ENCODE measurements at regions not wholly inside any gene's neighbourhood (a gene's known extent, or its start where the extent isn't known, plus 50 kb on each side); places are given as distances from the start of the nearest gene placed in this dataset.

DNA sequence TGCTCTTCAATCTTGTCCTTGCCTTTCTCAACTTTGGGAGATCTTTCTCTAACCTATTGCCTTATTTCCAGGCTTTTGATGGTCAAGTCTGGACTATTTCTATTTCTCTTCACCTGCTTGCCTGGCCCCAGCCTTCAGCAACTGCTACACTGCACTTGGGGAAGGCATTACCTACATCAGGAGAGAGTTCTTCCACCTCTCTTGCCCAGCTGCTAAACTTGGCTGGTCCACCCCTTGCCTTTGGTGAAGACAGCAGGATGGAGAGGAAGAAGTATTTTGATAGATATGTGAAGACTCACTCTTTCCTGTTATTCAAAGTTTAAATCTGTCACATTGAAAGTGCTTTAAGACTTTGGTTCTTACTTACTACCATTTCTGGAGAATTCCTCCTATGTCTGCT is 574.8 kb downstream of the ZPLD1 start:
- intact Hi-C loops (cut with micrococcal nuclease; ENCODE audit: unreplicated experiment), result no loop called here
- ChIA-PET POLR2A (no interaction called here), CTCF (no interaction called here)
- no peaks in the 10 kb centered on the region for H3K36me3 Mint-ChIP-seq (ENCODE audit: insufficient read depth, unreplicated experiment)
- no peaks in the 10 kb centered on the region for H3K36me3 ChIP-seq (ENCODE audit: control insufficient read depth, insufficient read depth, low read length)
- DNase-seq, result no peak
- H3K4me1 ChIP-seq, result no peaks in the 10 kb centered on the region
- no TSS peak for BruUV-seq (replicated peaks)
- H3K27me3 Mint-ChIP-seq (ENCODE audit: insufficient read depth, unreplicated experiment), result no peaks in the 10 kb centered on the region
- no peak overlapping the region for H3K4me3 Mint-ChIP-seq (ENCODE audit: unreplicated experiment)
- no peaks in the 10 kb centered on the region for H3K27me3 ChIP-seq (replicated peaks; ENCODE audit: control insufficient read depth, insufficient read depth, low read length)
- no peak overlapping the region for H3K27ac Mint-ChIP-seq (ENCODE audit: unreplicated experiment)
- no peaks in the 10 kb centered on the region for H3K9me3 ChIP-seq
- H3K9me3 Mint-ChIP-seq (ENCODE audit: unreplicated experiment), result no peaks in the 10 kb centered on the region
- no peak overlapping the region for H3K4me3 ChIP-seq (ENCODE audit: low read depth, low read length)
- TF ChIP-seq, protein P1, sequence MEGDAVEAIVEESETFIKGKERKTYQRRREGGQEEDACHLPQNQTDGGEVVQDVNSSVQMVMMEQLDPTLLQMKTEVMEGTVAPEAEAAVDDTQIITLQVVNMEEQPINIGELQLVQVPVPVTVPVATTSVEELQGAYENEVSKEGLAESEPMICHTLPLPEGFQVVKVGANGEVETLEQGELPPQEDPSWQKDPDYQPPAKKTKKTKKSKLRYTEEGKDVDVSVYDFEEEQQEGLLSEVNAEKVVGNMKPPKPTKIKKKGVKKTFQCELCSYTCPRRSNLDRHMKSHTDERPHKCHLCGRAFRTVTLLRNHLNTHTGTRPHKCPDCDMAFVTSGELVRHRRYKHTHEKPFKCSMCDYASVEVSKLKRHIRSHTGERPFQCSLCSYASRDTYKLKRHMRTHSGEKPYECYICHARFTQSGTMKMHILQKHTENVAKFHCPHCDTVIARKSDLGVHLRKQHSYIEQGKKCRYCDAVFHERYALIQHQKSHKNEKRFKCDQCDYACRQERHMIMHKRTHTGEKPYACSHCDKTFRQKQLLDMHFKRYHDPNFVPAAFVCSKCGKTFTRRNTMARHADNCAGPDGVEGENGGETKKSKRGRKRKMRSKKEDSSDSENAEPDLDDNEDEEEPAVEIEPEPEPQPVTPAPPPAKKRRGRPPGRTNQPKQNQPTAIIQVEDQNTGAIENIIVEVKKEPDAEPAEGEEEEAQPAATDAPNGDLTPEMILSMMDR (IDR thresholded peaks at IDR 0.05; ENCODE audit: insufficient read depth in 1 of 2, low read depth in 1 of 2, low read length in 1 of 2, severe bottlenecking in 1 of 2, unreplicated experiment in 1 of 2), result no peak
- no peaks in the 10 kb centered on the region for H3K4me1 Mint-ChIP-seq (ENCODE audit: low read depth, unreplicated experiment)

DNA sequence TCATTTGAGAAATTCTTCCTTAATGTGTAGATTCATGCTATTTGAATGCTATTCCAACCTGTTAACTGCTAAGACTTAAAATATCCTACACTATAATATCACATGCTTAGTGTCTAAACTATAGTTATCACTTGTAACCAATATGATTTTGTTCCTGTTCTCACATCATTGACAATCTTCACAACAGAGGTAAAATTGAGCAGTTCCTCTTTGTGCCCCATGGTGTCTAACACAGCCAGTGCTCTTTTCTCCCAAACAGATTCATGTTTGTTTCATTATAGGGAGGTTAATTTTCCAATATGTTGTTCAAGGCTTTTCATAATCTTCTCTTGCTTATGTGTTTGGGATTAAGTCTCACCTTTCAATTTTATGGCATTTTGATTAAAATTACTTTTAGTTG is 591.1 kb downstream of the ZPLD1 start:
- H3K9me3 ChIP-seq, result no peaks in the 10 kb centered on the region
- TF ChIP-seq, protein P1 (IDR thresholded peaks at IDR 0.05; ENCODE audit: insufficient read depth in 1 of 2, low read depth in 1 of 2, low read length in 1 of 2, severe bottlenecking in 1 of 2, unreplicated experiment in 1 of 2), result no peak
- intact Hi-C loops (cut with micrococcal nuclease; ENCODE audit: unreplicated experiment), result no loop called here
- Mint-ChIP-seq H3K27ac (ENCODE audit: unreplicated experiment) (no peak overlapping the region), H3K4me3 (ENCODE audit: unreplicated experiment) (no peak overlapping the region), H3K27me3 (ENCODE audit: insufficient read depth, unreplicated experiment) (no peaks in the 10 kb centered on the region), H3K4me1 (ENCODE audit: low read depth, unreplicated experiment) (no peaks in the 10 kb centered on the region), H3K36me3 (ENCODE audit: insufficient read depth, unreplicated experiment) (no peaks in the 10 kb centered on the region), H3K9me3 (ENCODE audit: unreplicated experiment) (no peaks in the 10 kb centered on the region)
- CTCF ChIA-PET, result no interaction called here
- H3K36me3 ChIP-seq (ENCODE audit: control insufficient read depth, insufficient read depth, low read length), result no peaks in the 10 kb centered on the region
- BruUV-seq (replicated peaks), result no TSS peak
- no peaks in the 10 kb centered on the region for H3K27me3 ChIP-seq (replicated peaks; ENCODE audit: control insufficient read depth, insufficient read depth, low read length)
- no peak overlapping the region for H3K4me3 ChIP-seq (ENCODE audit: low read depth, low read length)
- no peak for DNase-seq
- POLR2A ChIA-PET, result no interaction called here
- no peaks in the 10 kb centered on the region for H3K4me1 ChIP-seq

DNA sequence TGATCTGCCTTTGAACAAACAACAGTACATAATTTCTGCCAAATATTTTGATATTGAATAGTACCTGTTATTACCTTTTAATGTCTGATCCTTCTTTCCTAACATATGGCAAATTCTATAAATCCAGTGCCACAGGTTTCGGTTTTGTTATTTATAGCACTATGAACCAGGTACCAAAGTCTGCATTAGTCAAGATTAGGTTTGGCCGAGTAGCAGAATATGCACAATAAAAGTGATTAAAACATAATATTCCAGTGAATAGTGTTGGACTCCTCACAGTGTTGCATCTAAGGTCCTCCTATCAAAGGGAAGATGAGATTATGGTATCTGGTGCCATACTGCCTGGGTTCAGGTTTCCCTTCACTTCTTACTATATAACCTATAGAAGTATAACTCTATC is 599.0 kb downstream of the ZPLD1 start:
- Histone ChIP-seq H3K9me3 (no peaks in the 10 kb centered on the region), H3K27me3 (replicated peaks; ENCODE audit: control insufficient read depth, insufficient read depth, low read length) (no peaks in the 10 kb centered on the region), H3K4me1 (no peaks in the 10 kb centered on the region), H3K4me3 (ENCODE audit: low read depth, low read length) (no peak overlapping the region), H3K36me3 (ENCODE audit: control insufficient read depth, insufficient read depth, low read length) (no peaks in the 10 kb centered on the region)
- Mint-ChIP-seq H3K9me3 (ENCODE audit: unreplicated experiment) (no peaks in the 10 kb centered on the region), H3K4me1 (ENCODE audit: low read depth, unreplicated experiment) (no peaks in the 10 kb centered on the region), H3K27me3 (ENCODE audit: insufficient read depth, unreplicated experiment) (no peaks in the 10 kb centered on the region), H3K4me3 (ENCODE audit: unreplicated experiment) (no peak overlapping the region), H3K27ac (ENCODE audit: unreplicated experiment) (no peak overlapping the region), H3K36me3 (ENCODE audit: insufficient read depth, unreplicated experiment) (no peaks in the 10 kb centered on the region)
- TF ChIP-seq, protein P1 (IDR thresholded peaks at IDR 0.05; ENCODE audit: insufficient read depth in 1 of 2, low read depth in 1 of 2, low read length in 1 of 2, severe bottlenecking in 1 of 2, unreplicated experiment in 1 of 2), result no peak
- no TSS peak for BruUV-seq (replicated peaks)
- ChIA-PET CTCF (no interaction called here), POLR2A (no interaction called here)
- DNase-seq, result no peak
- intact Hi-C loops (cut with micrococcal nuclease; ENCODE audit: unreplicated experiment), result no loop called here

Data from Caco-2 (cell line).